ENCODE measurements at regions not wholly inside any gene's neighbourhood (a gene's known extent, or its start where the extent isn't known, plus 50 kb on each side); places are given as distances from the start of the nearest gene placed in this dataset.

DNA sequence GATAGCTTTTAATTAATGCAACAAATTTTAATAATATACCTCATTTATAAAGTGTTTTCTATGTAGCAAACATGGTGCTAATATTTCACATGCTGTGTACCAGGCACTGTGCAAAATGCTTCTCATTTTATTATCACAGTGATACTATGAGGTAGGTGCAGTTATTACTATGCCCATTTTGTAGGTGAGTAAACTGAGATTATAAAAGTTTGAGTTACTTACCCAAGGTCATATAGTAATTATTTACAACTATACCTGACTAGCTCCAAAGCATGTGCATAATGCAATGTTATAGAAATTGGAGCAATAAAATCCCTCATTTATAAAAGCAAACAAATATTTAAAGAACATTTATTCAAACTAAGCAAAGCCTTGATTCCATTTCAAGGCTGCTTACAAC lies 54.5 kb upstream of the DCBLD2 start:
- no peak for TF ChIP-seq POLR2A (IDR thresholded peaks at IDR 0.05)
- TF ChIP-seq, protein P1, sequence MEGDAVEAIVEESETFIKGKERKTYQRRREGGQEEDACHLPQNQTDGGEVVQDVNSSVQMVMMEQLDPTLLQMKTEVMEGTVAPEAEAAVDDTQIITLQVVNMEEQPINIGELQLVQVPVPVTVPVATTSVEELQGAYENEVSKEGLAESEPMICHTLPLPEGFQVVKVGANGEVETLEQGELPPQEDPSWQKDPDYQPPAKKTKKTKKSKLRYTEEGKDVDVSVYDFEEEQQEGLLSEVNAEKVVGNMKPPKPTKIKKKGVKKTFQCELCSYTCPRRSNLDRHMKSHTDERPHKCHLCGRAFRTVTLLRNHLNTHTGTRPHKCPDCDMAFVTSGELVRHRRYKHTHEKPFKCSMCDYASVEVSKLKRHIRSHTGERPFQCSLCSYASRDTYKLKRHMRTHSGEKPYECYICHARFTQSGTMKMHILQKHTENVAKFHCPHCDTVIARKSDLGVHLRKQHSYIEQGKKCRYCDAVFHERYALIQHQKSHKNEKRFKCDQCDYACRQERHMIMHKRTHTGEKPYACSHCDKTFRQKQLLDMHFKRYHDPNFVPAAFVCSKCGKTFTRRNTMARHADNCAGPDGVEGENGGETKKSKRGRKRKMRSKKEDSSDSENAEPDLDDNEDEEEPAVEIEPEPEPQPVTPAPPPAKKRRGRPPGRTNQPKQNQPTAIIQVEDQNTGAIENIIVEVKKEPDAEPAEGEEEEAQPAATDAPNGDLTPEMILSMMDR (IDR thresholded peaks at IDR 0.05) = no peak
- no peak overlapping the region for H3K4me3 ChIP-seq
- DNase-seq = no peak
- no peaks in the 10 kb centered on the region for H3K27me3 ChIP-seq
- H3K4me1 ChIP-seq = no peaks in the 10 kb centered on the region
- no peak overlapping the region for H3K27ac ChIP-seq
- no peaks in the 10 kb centered on the region for H3K9me3 ChIP-seq
- no peaks in the 10 kb centered on the region for H3K36me3 ChIP-seq

DNA sequence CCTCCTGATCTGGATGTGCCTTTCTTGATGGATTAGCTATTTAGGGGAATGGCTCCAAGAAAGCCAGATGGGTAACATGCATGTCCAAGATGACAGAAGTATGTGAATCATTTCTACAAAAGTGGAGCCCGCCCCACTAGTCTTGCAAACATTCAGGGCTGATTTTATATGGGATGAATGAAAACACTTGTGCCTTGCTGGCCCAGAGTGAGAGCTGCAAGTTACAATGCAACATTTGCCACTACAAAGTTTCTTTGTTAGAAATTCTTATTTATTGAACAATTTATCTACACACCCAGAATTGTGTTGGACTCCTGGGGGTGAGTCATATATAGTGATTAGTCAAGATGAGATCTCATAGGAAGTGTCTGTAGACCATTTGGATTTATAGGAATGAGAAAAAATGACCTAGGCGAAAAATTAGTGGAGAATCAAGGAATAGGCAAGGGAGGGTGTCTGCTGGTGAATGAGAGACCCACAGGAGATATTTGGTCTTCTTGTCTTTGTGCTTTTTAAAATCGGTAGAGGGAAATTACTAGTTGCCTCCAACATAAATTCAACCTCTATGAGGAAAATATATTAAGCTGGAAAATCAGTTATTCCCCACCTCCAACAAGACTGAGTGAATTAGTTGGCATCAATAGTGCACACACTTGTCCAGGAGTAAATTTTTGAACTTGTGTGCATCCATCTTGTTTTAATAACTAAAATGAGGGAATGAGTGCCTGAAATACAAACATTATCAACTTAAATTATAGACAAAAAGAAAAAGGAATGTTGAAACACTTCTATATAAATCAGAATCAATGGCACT lies 53.5 kb upstream of the DCBLD2 start:
- Histone ChIP-seq H3K9me3 (no peaks in the 10 kb centered on the region), H3K36me3 (no peaks in the 10 kb centered on the region), H3K27ac (no peak overlapping the region), H3K27me3 (no peaks in the 10 kb centered on the region), H3K4me3 (no peak overlapping the region), H3K4me1 (no peaks in the 10 kb centered on the region)
- TF ChIP-seq POLR2A (IDR thresholded peaks at IDR 0.05) = no peak
- TF ChIP-seq, protein P1 (IDR thresholded peaks at IDR 0.05) = no peak
- no peak for DNase-seq

DNA sequence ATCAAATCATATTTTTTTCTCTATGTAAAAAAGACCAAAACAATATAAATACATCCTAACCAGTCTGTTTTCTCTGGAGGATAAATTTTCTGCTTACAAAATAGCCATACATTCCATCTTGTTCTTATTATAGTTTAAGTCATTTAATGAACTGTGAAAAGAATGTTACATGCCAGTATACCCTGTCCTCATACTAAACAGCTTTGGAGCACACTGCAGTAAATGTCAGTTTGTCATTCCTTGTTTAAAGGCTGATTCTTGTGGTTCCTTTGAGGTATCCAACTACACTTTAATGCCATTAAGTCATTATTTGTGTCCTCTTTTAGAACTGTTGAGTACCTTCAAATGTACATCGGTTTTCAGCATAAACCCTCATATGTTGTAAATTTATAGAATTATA lies 52.7 kb upstream of the DCBLD2 start:
- H3K27me3 ChIP-seq = no peaks in the 10 kb centered on the region
- no peaks in the 10 kb centered on the region for H3K4me1 ChIP-seq
- H3K36me3 ChIP-seq = no peaks in the 10 kb centered on the region
- H3K9me3 ChIP-seq = no peaks in the 10 kb centered on the region
- H3K27ac ChIP-seq = no peak overlapping the region
- TF ChIP-seq POLR2A (IDR thresholded peaks at IDR 0.05) = no peak
- TF ChIP-seq, protein P1 (IDR thresholded peaks at IDR 0.05) = no peak
- no peak overlapping the region for H3K4me3 ChIP-seq
- DNase-seq = no peak

DNA sequence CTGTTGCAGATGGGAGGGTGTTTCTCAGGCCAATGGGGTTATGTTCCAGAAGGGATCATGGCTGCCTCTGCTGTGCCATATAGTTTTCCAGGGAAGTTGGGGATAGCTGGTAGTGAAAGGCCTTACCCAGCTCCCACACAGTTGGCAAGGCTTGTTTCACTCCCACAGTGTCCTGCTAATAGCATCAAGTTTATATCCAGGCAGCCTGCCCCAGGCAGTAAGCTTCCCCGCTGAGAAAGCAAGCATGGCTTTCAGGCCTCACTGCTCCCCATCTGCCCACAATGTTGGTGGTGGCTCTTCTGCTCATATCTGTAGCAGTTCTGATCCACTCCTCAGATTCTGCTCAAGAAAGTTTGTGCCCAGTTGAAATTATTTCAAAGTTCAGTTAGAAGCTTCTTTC lies 50.9 kb upstream of the DCBLD2 start:
- DNase-seq = no peak
- TF ChIP-seq POLR2A (IDR thresholded peaks at IDR 0.05) = no peak
- TF ChIP-seq, protein P1 (IDR thresholded peaks at IDR 0.05) = no peak
- Histone ChIP-seq H3K36me3 (no peaks in the 10 kb centered on the region), H3K9me3 (no peaks in the 10 kb centered on the region), H3K27me3 (no peaks in the 10 kb centered on the region), H3K4me3 (no peak overlapping the region), H3K27ac (no peak overlapping the region), H3K4me1 (no peaks in the 10 kb centered on the region)

Small RNA genes in the stretch of these regions (small RNA-seq; reads per million reads assigned to genes)
- 0 reads per million in 2 donors for gene AC107297.1
- 0 reads per million in 2 donors for gene RF00066

Data from Peyer's patch (tissue), 4 donors.